Naive thymus-derived CD4-positive, alpha-beta T cell (primary cell): ENCODE measurements at regions not wholly inside any gene's neighbourhood (a gene's known extent, or its start where the extent isn't known, plus 50 kb on each side); places are given as distances from the start of the nearest gene placed in this dataset.
"Not testable (repeated sequence)": the region's sequence is repeated elsewhere in the genome, so short reads cannot be mapped to it uniquely, and the experiment has no call there.

Experiments used
- ATAC-seq: fragments of 150-1000 bp; cut with Tn5 transposase; 2 replicates; pipeline ENCODE4 v1.10.0; 2021; ENCODE audit warnings: mild to moderate bottlenecking, moderate library complexity
- CTCF ChIA-PET: fragments of 350-600 bp; sonication (Branson Sonifier 250); formaldehyde crosslinking; loops from one replicate; lab custom pipeline; 2021; ENCODE audit warnings: antibody characterized with exemption; lab: Charles Lee
- POLR2A ChIA-PET: fragments of 350-600 bp; sonication (Branson Sonifier 250); formaldehyde crosslinking; loops from one replicate; lab custom pipeline; 2021; ENCODE audit warnings: antibody characterized with exemption, inconsistent platforms; lab: Charles Lee
- DNase-seq, 9 donors: peaks; one replicate each; pipeline versions ENCODE4 v3.0.0 to v3.0.0-alpha.2; 2020 to 2022; ENCODE audit warnings: mixed read lengths in 1 of 9
- H3K27ac ChIP-seq: one replicate; pipeline ENCODE4 v1.7.0; 2013; ENCODE audit warnings: mild to moderate bottlenecking, low read depth, low read length, moderate library complexity
- H3K27me3 ChIP-seq, 2 donors: one replicate each; pipeline ENCODE4 v1.7.0; 2013; ENCODE audit warnings: low read length in 2 of 2, mild to moderate bottlenecking in 2 of 2, moderate library complexity in 2 of 2; ENCODE audit not compliant: control insufficient read depth in 2 of 2, insufficient read depth in 2 of 2
- H3K36me3 ChIP-seq, 3 experiments: 1 replicate in 2 of 3; 2 replicates in 1 of 3; pipeline ENCODE4 v1.7.0; 2013; ENCODE audit warnings: low read length in 3 of 3, mild to moderate bottlenecking in 3 of 3, moderate library complexity in 1 of 3; ENCODE audit not compliant: insufficient read depth in 3 of 3, control insufficient read depth in 2 of 3
- H3K4me1 ChIP-seq, 2 donors: one replicate each; pipeline ENCODE4 v1.7.0; 2013; ENCODE audit warnings: low read length in 2 of 2, mild to moderate bottlenecking in 2 of 2, moderate library complexity in 1 of 2; ENCODE audit not compliant: control insufficient read depth in 2 of 2, insufficient read depth in 2 of 2
- H3K4me3 ChIP-seq: 2 replicates; pipeline ENCODE4 v1.7.0; 2013; ENCODE audit warnings: mild to moderate bottlenecking, low read length
- H3K9me3 ChIP-seq, 3 experiments: 1 replicate in 2 of 3; 2 replicates in 1 of 3; pipeline ENCODE4 v1.7.0; 2013; ENCODE audit warnings: low read length in 3 of 3; ENCODE audit not compliant: control insufficient read depth in 2 of 3
- H3K27ac Mint-ChIP-seq, 9 donors: one replicate each; pipeline ENCODE4 v1.8.0; 2020 to 2022; ENCODE audit warnings: mixed read lengths in 9 of 9, mild to moderate bottlenecking in 8 of 9, moderate library complexity in 5 of 9, inconsistent platforms in 2 of 9
- H3K27me3 Mint-ChIP-seq, 5 donors: one replicate each; pipeline ENCODE4 v1.8.0; 2021 to 2022; ENCODE audit warnings: mixed read lengths in 5 of 5, mild to moderate bottlenecking in 1 of 5
- H3K36me3 Mint-ChIP-seq, 5 donors: one replicate each; pipeline ENCODE4 v1.8.0; 2020 to 2022; ENCODE audit warnings: mixed read lengths in 5 of 5, mild to moderate bottlenecking in 3 of 5, inconsistent platforms in 1 of 5
- H3K4me1 Mint-ChIP-seq, 7 donors: one replicate each; pipeline ENCODE4 v1.8.0; 2020 to 2022; ENCODE audit warnings: mixed read lengths in 7 of 7, mild to moderate bottlenecking in 3 of 7, inconsistent platforms in 1 of 7
- H3K4me3 Mint-ChIP-seq, 10 donors: one replicate each; pipeline ENCODE4 v1.8.0; 2020 to 2022; ENCODE audit warnings: mild to moderate bottlenecking in 10 of 10, mixed read lengths in 10 of 10, moderate library complexity in 6 of 10, inconsistent platforms in 2 of 10
- H3K9me3 Mint-ChIP-seq, 11 donors: one replicate each; pipeline ENCODE4 v1.8.0; 2020 to 2022; ENCODE audit warnings: mixed read lengths in 11 of 11, mild to moderate bottlenecking in 4 of 11, inconsistent platforms in 1 of 11, moderate library complexity in 1 of 11
- intact Hi-C, 2 donors: fragments of 100-400 bp; cut with micrococcal nuclease; formaldehyde crosslinking; loops; one replicate each; pipeline ENCODE4 v1.15.1; 2023

DNA sequence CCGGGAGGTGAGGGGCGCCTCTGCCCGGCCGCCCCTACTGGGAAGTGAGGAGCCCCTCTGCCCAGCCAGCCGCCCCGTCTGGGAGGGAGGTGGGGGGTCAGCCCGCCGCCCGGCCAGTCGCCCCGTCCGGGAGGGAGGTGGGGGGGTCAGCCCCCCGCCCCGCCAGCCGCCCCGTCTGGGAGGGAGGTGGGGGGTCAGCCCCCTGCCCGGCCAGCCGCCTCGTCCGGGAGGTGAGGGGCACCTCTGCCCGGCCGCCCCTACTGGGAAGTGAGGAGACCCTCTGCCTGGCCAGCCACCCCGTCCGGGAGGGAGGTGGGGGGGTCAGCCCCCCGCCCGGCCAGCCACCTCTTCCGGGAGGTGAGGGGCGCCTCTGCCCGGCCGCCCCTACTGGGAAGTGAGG lies 528.3 kb downstream of the ZEB2 start:
- Mint-ChIP-seq H3K9me3 (peaks cover 0 to 13% (median 6%) of the 10 kb centered on the region in 11 donors), H3K36me3 (peaks cover 0 to 14% (median 8%) of the 10 kb centered on the region in 5 donors), H3K27me3 (peaks cover 0 to 10% (median 0%) of the 10 kb centered on the region in 5 donors)
- H3K27ac Mint-ChIP-seq, ATAC-seq, DNase-seq, H3K27ac ChIP-seq, H3K4me1 ChIP-seq, H3K4me3 ChIP-seq, H3K36me3 ChIP-seq, H3K4me1 Mint-ChIP-seq, CTCF ChIA-PET, POLR2A ChIA-PET, intact Hi-C loops, H3K4me3 Mint-ChIP-seq, H3K9me3 ChIP-seq, H3K27me3 ChIP-seq: not testable (repeated sequence)

DNA sequence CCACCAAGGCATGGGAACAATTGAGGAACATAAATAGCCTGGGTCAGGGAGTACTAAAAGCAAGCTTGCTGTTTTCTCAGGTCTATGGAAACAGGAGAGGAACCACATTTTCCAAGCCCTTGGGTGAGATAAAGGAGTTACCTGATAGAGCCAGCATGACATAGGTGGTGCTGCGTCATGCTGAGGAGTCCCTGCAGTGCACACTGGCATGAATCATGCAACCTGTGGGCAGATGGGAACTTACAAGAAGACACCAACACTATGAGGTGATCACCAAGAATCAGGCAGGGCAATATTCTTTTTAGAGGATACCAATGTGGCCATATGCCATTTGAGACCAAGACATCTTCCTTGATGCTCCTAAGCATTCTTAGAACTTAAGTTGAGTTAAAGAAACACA lies 531.8 kb downstream of the ZEB2 start:
- Histone ChIP-seq H3K27me3 (no peaks in the 10 kb centered on the region), H3K9me3 (no peaks in the 10 kb centered on the region), H3K4me3 (no peak overlapping the region), H3K36me3 (no peaks in the 10 kb centered on the region), H3K4me1 (no peaks in the 10 kb centered on the region), H3K27ac (no peak overlapping the region)
- intact Hi-C loops, result no loop called here
- CTCF ChIA-PET, result no interaction called here
- H3K36me3 Mint-ChIP-seq, result peaks cover 0 to 14% (median 9%) of the 10 kb centered on the region in 5 donors
- POLR2A ChIA-PET, result no interaction called here
- no peaks in the 10 kb centered on the region for H3K4me1 Mint-ChIP-seq
- H3K4me3 Mint-ChIP-seq, result no peak overlapping the region
- H3K27me3 Mint-ChIP-seq, result peaks cover 0 to 10% (median 0%) of the 10 kb centered on the region in 5 donors
- H3K9me3 Mint-ChIP-seq, result peaks cover 0 to 13% (median 6%) of the 10 kb centered on the region in 11 donors
- ATAC-seq (no peak), DNase-seq (no peak)
- H3K27ac Mint-ChIP-seq, result no peak overlapping the region

DNA sequence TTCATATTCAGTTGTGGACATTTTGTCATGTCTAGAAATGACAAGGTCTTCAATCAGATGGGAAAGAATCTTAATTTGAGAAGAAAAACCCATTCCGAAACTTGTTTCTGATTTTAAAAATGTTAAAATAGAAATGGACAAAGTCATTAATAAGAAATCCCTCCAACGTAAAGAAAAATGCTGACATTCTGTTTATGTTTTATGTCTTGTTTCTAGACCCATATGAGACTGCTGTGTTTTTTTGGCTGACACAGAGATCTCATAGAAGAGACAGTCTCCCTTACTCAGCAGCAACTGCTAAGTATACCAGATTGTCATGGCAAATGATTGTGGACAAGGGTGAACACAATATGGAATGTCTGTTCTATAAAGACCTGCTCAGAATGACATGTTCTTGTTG lies 538.5 kb downstream of the ZEB2 start:
- Mint-ChIP-seq H3K9me3 (peaks cover 0 to 3% (median 0%) of the 10 kb centered on the region in 11 donors), H3K4me3 (no peak overlapping the region), H3K36me3 (peaks cover 0 to 4% (median 0%) of the 10 kb centered on the region in 5 donors), H3K27ac (no peak overlapping the region), H3K27me3 (peaks cover 0 to under 1% (median 0%) of the 10 kb centered on the region in 5 donors), H3K4me1 (no peaks in the 10 kb centered on the region)
- Histone ChIP-seq H3K4me1 (no peaks in the 10 kb centered on the region), H3K4me3 (no peak overlapping the region), H3K9me3 (no peaks in the 10 kb centered on the region), H3K27me3 (no peaks in the 10 kb centered on the region), H3K27ac (no peak overlapping the region), H3K36me3 (no peaks in the 10 kb centered on the region)
- CTCF ChIA-PET, result no interaction called here
- intact Hi-C loops, result no loop called here
- no peak for DNase-seq
- POLR2A ChIA-PET, result no interaction called here
- ATAC-seq, result no peak

DNA sequence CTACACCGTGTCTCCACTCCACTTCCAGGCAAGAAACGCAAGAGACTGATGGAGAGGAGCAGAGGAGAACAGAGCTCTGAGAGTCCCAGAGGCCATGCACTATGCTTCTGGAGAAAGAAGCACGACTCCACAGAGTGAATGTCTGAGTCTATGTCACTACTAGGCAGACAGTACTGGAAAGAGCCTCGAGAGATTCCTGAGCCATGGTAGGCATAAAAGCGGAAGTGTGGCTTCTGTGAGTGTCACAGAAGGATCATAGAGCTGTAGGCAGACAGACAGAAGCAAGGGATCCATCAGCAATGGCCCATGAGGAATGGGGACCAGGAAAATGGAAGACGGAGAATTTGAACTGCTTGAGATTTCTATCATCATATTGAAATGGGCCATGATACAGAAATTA lies 542.6 kb downstream of the ZEB2 start:
- ATAC-seq, result no peak
- no peaks in the 10 kb centered on the region for H3K4me1 Mint-ChIP-seq
- intact Hi-C loops, result no loop called here

GRCh38 chr2:143975216-143975615 lies 544.7 kb downstream of the ZEB2 start:
- Histone ChIP-seq H3K27me3 (no peaks in the 10 kb centered on the region), H3K4me3 (no peak overlapping the region), H3K36me3 (no peaks in the 10 kb centered on the region), H3K4me1 (no peaks in the 10 kb centered on the region), H3K9me3 (no peaks in the 10 kb centered on the region), H3K27ac (no peak overlapping the region)
- ChIA-PET POLR2A (no interaction called here), CTCF (interaction anchor here (1.1 kb wide), 1 partner anchor 10 kb away, joined by 3 read pairs; no protein-coding TSS in a partner anchor)
- DNase-seq, result no peak
- no peaks in the 10 kb centered on the region for H3K9me3 Mint-ChIP-seq
- no peak for ATAC-seq
- no peak overlapping the region for H3K27ac Mint-ChIP-seq
- no peak overlapping the region for H3K4me3 Mint-ChIP-seq
- H3K36me3 Mint-ChIP-seq, result no peaks in the 10 kb centered on the region
- intact Hi-C loops, result no loop called here
- H3K4me1 Mint-ChIP-seq, result no peaks in the 10 kb centered on the region
- no peaks in the 10 kb centered on the region for H3K27me3 Mint-ChIP-seq

More for the DNA sequence above, 542.6 kb downstream of the ZEB2 start:
- Histone ChIP-seq H3K4me1 (no peaks in the 10 kb centered on the region), H3K9me3 (no peaks in the 10 kb centered on the region), H3K27ac (no peak overlapping the region), H3K36me3 (no peaks in the 10 kb centered on the region), H3K4me3 (no peak overlapping the region), H3K27me3 (no peaks in the 10 kb centered on the region)
- DNase-seq, result no peak
- POLR2A ChIA-PET, result no interaction called here
- Mint-ChIP-seq H3K9me3 (no peaks in the 10 kb centered on the region), H3K27me3 (no peaks in the 10 kb centered on the region), H3K27ac (no peak overlapping the region), H3K4me3 (no peak overlapping the region), H3K36me3 (no peaks in the 10 kb centered on the region)
- CTCF ChIA-PET, result no interaction called here

- Histone ChIP-seq H3K9me3 (no peaks in the 10 kb centered on the region), H3K4me1 (no peaks in the 10 kb centered on the region), H3K27ac (no peak overlapping the region), H3K27me3 (no peaks in the 10 kb centered on the region), H3K4me3 (no peak overlapping the region), H3K36me3 (no peaks in the 10 kb centered on the region)
- no peaks in the 10 kb centered on the region for H3K4me1 Mint-ChIP-seq
- peaks cover 0 to 3% (median 0%) of the 10 kb centered on the region in 5 donors for H3K36me3 Mint-ChIP-seq
- H3K4me3 Mint-ChIP-seq, result no peak overlapping the region
- no peaks in the 10 kb centered on the region for H3K9me3 Mint-ChIP-seq
- CTCF ChIA-PET, result interaction anchor here (1.1 kb wide), 1 partner anchor 10 kb away, joined by 3 read pairs; no protein-coding TSS in a partner anchor
- no peak overlapping the region for H3K27ac Mint-ChIP-seq
- DNase-seq (no peak), ATAC-seq (no peak)
- POLR2A ChIA-PET, result no interaction called here
- intact Hi-C loops, result no loop called here
- no peaks in the 10 kb centered on the region for H3K27me3 Mint-ChIP-seq
Measured at GRCh38 chr2:143974262-143974661, 545.7 kb downstream of the ZEB2 start.

DNA sequence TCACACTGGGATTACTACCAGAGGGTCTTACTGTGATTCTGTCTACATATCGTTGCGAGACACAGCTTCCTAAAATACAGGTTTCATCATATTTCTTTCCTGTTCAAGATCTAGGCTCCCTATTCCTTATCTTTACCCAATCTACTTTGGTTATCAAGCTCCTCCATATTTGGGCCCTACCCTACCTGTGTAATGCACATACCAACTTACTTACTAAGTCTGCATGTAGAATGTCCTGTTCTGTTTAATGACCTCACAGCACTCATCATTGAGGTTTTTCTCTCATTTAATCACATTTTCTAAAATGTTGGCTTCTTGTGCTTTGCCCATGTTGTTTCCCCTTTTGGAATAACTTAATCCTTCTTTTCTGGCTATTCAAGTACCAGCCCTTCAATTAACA lies 551.1 kb downstream of the ZEB2 start:
- CTCF ChIA-PET, result no interaction called here
- H3K36me3 Mint-ChIP-seq, result peaks cover 0 to 11% (median 0%) of the 10 kb centered on the region in 5 donors
- ATAC-seq, result no peak

More for the DNA sequence above, 551.1 kb downstream of the ZEB2 start:
- no peaks in the 10 kb centered on the region for H3K9me3 Mint-ChIP-seq
- peaks cover 0 to 1% (median 0%) of the 10 kb centered on the region in 7 donors for H3K4me1 Mint-ChIP-seq
- H3K4me3 Mint-ChIP-seq, result no peak overlapping the region
- no peaks in the 10 kb centered on the region for H3K4me1 ChIP-seq
- H3K27me3 Mint-ChIP-seq, result no peaks in the 10 kb centered on the region
- no peak overlapping the region for H3K27ac ChIP-seq
- intact Hi-C loops, result no loop called here
- H3K27ac Mint-ChIP-seq, result no peak overlapping the region
- no peaks in the 10 kb centered on the region for H3K9me3 ChIP-seq
- POLR2A ChIA-PET, result no interaction called here
- H3K4me3 ChIP-seq, result no peak overlapping the region
- H3K36me3 ChIP-seq, result no peaks in the 10 kb centered on the region
- DNase-seq, result no peak
- no peaks in the 10 kb centered on the region for H3K27me3 ChIP-seq
